ENCODE measurements at regions not wholly inside any gene's neighbourhood (a gene's known extent, or its start where the extent isn't known, plus 50 kb on each side); places are given as distances from the start of the nearest gene placed in this dataset.

DNA sequence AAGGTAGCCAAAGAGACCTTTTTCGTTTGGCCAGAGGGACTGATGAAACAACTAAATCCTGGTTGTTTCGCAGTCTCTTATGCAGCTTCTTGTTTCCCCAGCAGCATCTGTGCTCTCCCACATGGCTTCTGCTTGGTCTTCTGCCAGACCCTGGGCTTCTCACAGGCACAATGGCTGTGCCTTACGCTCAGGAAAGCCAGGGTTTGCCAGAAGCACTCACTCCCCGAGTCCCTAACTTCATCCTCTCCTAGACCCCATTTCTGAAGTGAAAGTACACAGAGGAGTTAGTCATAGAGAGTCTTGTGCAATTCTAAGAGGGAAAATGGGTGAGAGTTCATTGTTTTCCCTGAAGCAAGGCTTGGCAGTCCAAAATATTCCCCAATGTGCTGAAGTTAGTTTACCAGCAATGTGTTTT is 121.7 kb downstream of the EVX1 start:
- Histone ChIP-seq H3K4me1 (peaks cover 0 to 8% (median 2%) of the 10 kb centered on the region in 4 donors), H3K36me3 (no peaks in the 10 kb centered on the region), H3K9me3 (no peaks in the 10 kb centered on the region), H3K4me3 (peak overlapping the region in 2 of 3 donors; percentile 25 to 45), H3K27me3 (no peaks in the 10 kb centered on the region), H3K27ac (peak overlapping the region; percentile 55 to 89 (median 80))
- intact Hi-C loops (cut with DNase I) = no loop called here
- TF ChIP-seq, protein P1, sequence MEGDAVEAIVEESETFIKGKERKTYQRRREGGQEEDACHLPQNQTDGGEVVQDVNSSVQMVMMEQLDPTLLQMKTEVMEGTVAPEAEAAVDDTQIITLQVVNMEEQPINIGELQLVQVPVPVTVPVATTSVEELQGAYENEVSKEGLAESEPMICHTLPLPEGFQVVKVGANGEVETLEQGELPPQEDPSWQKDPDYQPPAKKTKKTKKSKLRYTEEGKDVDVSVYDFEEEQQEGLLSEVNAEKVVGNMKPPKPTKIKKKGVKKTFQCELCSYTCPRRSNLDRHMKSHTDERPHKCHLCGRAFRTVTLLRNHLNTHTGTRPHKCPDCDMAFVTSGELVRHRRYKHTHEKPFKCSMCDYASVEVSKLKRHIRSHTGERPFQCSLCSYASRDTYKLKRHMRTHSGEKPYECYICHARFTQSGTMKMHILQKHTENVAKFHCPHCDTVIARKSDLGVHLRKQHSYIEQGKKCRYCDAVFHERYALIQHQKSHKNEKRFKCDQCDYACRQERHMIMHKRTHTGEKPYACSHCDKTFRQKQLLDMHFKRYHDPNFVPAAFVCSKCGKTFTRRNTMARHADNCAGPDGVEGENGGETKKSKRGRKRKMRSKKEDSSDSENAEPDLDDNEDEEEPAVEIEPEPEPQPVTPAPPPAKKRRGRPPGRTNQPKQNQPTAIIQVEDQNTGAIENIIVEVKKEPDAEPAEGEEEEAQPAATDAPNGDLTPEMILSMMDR (IDR thresholded peaks at IDR 0.05) = no peak
- peak; percentile 30 for TF ChIP-seq POLR2A (IDR thresholded peaks at IDR 0.05)
- WGBS (ENCODE audit: insufficient coverage, low coverage, low lambda C conversion rate, missing lambda C conversion rate) = 48% methylated on average over 3 of the region's 4 CpGs
- DNase-seq = peak; percentile 27 to 61 (median 60)
- peak; percentile 90 to 95 (median 94) for ATAC-seq

DNA sequence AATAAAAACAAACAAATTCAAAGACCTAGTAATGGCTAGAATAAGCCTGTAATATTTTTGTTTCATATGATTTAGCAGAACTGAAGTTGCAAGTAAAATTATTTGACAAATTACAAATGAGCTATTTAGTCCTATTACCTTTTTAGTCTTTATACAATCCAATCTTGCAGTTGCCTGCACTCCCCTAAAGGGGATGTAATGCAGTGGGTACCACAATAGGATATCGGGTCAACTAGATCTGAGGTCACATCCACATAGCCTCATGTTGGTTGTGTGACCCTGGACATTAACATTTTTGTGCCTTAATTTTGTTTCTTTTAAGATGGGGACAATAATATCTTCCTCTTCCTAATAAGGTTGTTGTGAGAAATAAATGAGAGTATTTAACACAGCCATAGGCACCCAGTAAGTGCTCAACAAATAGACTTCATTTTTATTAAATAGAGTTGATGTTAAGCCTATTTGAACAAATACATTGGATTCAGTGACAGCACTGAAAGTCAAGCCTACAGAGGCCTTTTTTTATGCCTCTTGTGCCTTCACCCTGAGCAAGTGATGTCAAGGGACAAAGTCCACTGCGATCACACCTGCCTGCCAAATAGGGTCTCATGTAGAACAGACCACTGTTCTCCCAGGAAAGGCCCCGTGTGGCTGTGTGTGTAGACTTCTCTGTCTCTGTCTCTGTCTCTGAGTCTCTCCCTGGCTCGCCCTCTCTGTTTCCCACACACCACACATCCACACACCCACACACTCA is 124.8 kb downstream of the EVX1 start:
- Histone ChIP-seq H3K4me3 (no peak overlapping the region), H3K36me3 (no peaks in the 10 kb centered on the region), H3K4me1 (peaks cover 0 to 8% (median 2%) of the 10 kb centered on the region in 4 donors), H3K27ac (no peak overlapping the region), H3K9me3 (no peaks in the 10 kb centered on the region), H3K27me3 (no peaks in the 10 kb centered on the region)
- 66% methylated on average over 4 of the region's 4 CpGs for WGBS (ENCODE audit: insufficient coverage, low coverage, low lambda C conversion rate, missing lambda C conversion rate)
- no peak for ATAC-seq
- intact Hi-C loops (cut with DNase I) = no loop called here
- TF ChIP-seq POLR2A (IDR thresholded peaks at IDR 0.05) = no peak
- TF ChIP-seq, protein P1 (IDR thresholded peaks at IDR 0.05) = no peak
- DNase-seq = no peak

DNA sequence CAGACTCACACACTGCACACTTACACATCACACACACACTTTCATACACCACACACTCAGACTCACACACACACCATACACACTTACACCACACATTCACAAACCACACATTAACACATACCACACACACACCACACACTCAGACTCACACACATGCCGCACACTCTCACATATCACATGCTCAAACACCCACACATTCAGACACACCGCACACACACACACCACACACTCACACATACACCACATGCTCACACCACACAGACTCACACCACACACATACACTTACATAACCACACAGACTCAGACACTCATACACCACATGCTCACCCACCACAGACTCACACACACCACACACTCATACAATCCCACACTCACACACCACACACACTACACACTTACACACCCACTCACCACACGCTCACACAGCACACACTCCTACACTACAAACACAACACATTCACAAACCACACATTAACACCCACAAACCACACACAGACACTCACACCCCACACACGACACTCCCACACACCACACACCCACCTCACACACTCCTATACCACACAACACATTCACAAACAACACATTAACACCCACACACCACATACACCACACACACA is 125.4 kb downstream of the EVX1 start:
- WGBS (ENCODE audit: insufficient coverage, low coverage, low lambda C conversion rate, missing lambda C conversion rate) = 83% methylated on average over 4 of the region's 4 CpGs
- H3K9me3 ChIP-seq = no peaks in the 10 kb centered on the region

DNA sequence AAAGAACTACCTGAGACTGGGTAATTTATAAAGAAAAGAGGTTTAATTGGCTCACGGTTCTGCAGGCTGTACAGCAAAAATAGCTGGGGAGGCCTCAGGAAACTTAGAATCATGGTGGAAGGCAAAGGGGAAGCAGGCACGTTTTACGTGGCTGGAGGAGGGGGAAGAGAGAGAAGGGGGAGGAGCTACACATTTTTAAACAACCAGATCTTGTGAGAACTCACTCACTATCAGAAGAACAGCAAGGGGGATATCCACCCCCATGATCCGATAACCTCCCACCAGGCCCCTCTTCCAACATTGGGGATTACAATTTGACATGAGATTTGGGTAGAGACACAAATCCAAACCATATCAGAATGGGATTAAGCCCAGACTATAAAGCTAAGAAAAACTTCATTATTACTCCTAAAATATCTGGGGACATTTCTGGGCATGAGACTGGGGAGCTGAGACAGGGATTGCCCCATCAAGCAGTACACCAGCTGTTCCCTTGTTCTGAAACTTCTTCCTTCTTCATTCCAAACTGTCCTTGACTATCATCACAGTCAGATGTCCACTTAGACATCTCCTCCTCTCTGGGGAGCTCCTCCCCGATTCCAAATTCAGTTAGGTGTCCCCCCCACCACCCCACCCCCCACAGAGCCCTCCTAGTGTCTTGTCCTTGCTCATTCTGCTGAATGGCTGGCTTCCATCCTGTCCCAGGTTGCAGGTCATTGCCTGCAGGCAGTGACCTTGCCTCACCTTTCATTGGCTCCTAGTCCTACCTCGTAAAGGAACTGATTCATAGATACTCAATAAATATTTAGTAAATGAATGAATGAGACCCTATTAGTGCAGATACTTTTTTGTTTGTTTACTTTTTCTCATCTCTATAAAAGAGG is 132.6 kb downstream of the EVX1 start:
- DNase-seq = no peak
- H3K9me3 ChIP-seq = no peaks in the 10 kb centered on the region
- TF ChIP-seq POLR2A (IDR thresholded peaks at IDR 0.05) = no peak
- TF ChIP-seq, protein P1 (IDR thresholded peaks at IDR 0.05) = no peak
- H3K4me1 ChIP-seq = no peaks in the 10 kb centered on the region
- no peak overlapping the region for H3K4me3 ChIP-seq
- no peak overlapping the region for H3K27ac ChIP-seq
- peak in 2 of 4 donors; percentile 46 to 52 for ATAC-seq
- no peaks in the 10 kb centered on the region for H3K27me3 ChIP-seq
- intact Hi-C loops (cut with DNase I) = no loop called here
- 50% methylated on average over 6 of the region's 6 CpGs for WGBS (ENCODE audit: insufficient coverage, low coverage, low lambda C conversion rate, missing lambda C conversion rate)
- no peaks in the 10 kb centered on the region for H3K36me3 ChIP-seq

More for the DNA sequence above, 125.4 kb downstream of the EVX1 start:
- H3K4me1 ChIP-seq = peaks cover 0 to 8% (median 2%) of the 10 kb centered on the region in 4 donors
- no peak for TF ChIP-seq POLR2A (IDR thresholded peaks at IDR 0.05)
- TF ChIP-seq, protein P1 (IDR thresholded peaks at IDR 0.05) = no peak
- ATAC-seq (no peak), DNase-seq (no peak)
- no peaks in the 10 kb centered on the region for H3K27me3 ChIP-seq
- intact Hi-C loops (cut with DNase I) = no loop called here
- no peak overlapping the region for H3K4me3 ChIP-seq
- no peak overlapping the region for H3K27ac ChIP-seq
- H3K36me3 ChIP-seq = no peaks in the 10 kb centered on the region

Measured in right lobe of liver (tissue), 6 donors.